ENCODE measurements at regions not wholly inside any gene's neighbourhood (a gene's known extent, or its start where the extent isn't known, plus 50 kb on each side); places are given as distances from the start of the nearest gene placed in this dataset.

- TF ChIP-seq GATA2 (IDR thresholded peaks at IDR 0.05; ENCODE audit: low read depth, low read length) (no peak), GATA3 (IDR thresholded peaks at IDR 0.05; ENCODE audit: low read depth, low read length) (no peak)
These were observed 55.5 kb upstream of the SPOPL start for GRCh38 chr2:138446043-138446442.
